HEK293 (cell line): ENCODE measurements at regions not wholly inside any gene's neighbourhood (a gene's known extent, or its start where the extent isn't known, plus 50 kb on each side); places are given as distances from the start of the nearest gene placed in this dataset.

Source experiments
- ZBTB1 ChIP-seq: fragments of 450-650 bp; formaldehyde crosslinking; IDR thresholded peaks from 2 replicates; pipeline ENCODE4 v1.5.1; 2016; ENCODE audit warnings: missing biosample characterization, missing genetic modification characterization
- ZBTB20 ChIP-seq: fragments of 450-650 bp; formaldehyde crosslinking; IDR thresholded peaks from 2 replicates; pipeline ENCODE4 v1.5.1; 2016; ENCODE audit warnings: missing biosample characterization, missing genetic modification characterization
- ZBTB21 ChIP-seq: fragments of 450-650 bp; formaldehyde crosslinking; IDR thresholded peaks from 2 replicates; pipeline ENCODE4 v1.5.1; 2017; ENCODE audit warnings: missing biosample characterization, missing genetic modification characterization
- ZBTB7A ChIP-seq: fragments of 450-650 bp; formaldehyde crosslinking; IDR thresholded peaks from 2 replicates; pipeline ENCODE4 v1.5.1; 2016; ENCODE audit warnings: low read depth, missing biosample characterization, missing genetic modification characterization
- ZNF10 ChIP-seq: fragments of 450-650 bp; formaldehyde crosslinking; IDR thresholded peaks from 2 replicates; pipeline ENCODE4 v1.5.1; 2017; ENCODE audit warnings: missing biosample characterization, missing genetic modification characterization
- ZNF184 ChIP-seq: fragments of 450-650 bp; IDR thresholded peaks from 2 replicates; pipeline ENCODE4 v1.5.1; 2018; ENCODE audit warnings: missing biosample characterization, mild to moderate bottlenecking, missing genetic modification characterization
- ZNF266 ChIP-seq: fragments of 450-650 bp; formaldehyde crosslinking; IDR thresholded peaks from 2 replicates; pipeline ENCODE4 v1.5.1; 2016; ENCODE audit warnings: missing biosample characterization, missing genetic modification characterization, low read depth
- ZNF416 ChIP-seq: fragments of 450-650 bp; formaldehyde crosslinking; IDR thresholded peaks from 2 replicates; pipeline ENCODE4 v1.5.1; 2016; ENCODE audit warnings: missing biosample characterization, missing genetic modification characterization
- ZNF473 ChIP-seq: fragments of 450-650 bp; formaldehyde crosslinking; IDR thresholded peaks from 2 replicates; pipeline ENCODE4 v1.5.1; 2017; ENCODE audit warnings: missing biosample characterization, missing genetic modification characterization
- TF ChIP-seq, protein P1 (sequence below): fragments of 450-650 bp; formaldehyde crosslinking; IDR thresholded peaks from 2 replicates; pipeline ENCODE4 v1.5.1; 2016; ENCODE audit warnings: missing biosample characterization, missing genetic modification characterization
- TF ChIP-seq, protein P2 (sequence below): fragments of 450-650 bp; formaldehyde crosslinking; IDR thresholded peaks from 2 replicates; pipeline ENCODE4 v1.5.1; 2016; ENCODE audit warnings: missing biosample characterization, missing genetic modification characterization, borderline replicate concordance
- TF ChIP-seq, protein P3 (sequence below): fragments of 450-650 bp; IDR thresholded peaks from 2 replicates; pipeline ENCODE4 v1.5.1; 2018; ENCODE audit warnings: missing biosample characterization, missing genetic modification characterization
- TF ChIP-seq, protein P4 (sequence below): fragments of 450-650 bp; formaldehyde crosslinking; IDR thresholded peaks from 2 replicates; pipeline ENCODE4 v1.5.1; 2016; ENCODE audit warnings: missing biosample characterization, missing genetic modification characterization

DNA sequence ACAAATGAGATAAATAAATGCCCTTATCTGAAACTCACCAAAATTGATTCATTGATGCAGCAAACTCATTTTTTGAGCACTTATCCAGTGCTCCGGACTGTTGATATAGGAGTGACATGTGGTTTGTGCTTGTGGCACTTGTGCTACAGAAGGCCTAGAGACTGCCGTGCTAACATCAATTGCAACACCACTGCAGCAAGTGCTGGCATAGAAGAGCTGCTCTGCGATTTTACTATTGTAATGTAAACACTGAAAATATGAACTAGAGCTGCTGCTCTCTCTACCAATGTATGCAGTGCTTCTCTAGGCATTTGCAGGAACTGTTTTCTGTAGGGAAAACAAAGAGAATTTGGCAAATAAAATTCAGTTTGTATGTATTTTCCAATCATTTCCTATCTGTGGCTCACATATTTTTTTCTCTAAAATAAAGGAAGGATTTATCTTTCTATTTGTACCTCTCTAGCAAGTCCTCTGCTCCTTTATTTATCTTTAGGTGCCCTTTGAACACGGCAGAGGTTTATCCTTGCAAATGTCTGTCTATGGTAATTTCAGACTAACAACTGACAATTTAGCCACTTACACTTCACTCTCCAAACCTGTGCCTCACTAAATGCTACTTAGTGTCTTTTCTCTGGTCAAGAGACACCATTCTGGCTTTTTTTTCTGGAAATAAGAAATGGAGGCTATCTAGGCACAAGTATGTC is 409.5 kb upstream of the ADGRL2 start:
- TF ChIP-seq ZBTB20 (tag by site-specific recombination) (no peak), ZBTB1 (tag by site-specific recombination) (no peak), ZBTB7A (no peak), ZNF266 (tag by site-specific recombination) (no peak), ZNF184 (tag by site-specific recombination) (no peak), ZNF416 (tag by site-specific recombination) (no peak), ZNF473 (no peak), ZBTB21 (tag by site-specific recombination) (no peak), ZNF10 (tag by site-specific recombination) (no peak)
- TF ChIP-seq, protein P1, sequence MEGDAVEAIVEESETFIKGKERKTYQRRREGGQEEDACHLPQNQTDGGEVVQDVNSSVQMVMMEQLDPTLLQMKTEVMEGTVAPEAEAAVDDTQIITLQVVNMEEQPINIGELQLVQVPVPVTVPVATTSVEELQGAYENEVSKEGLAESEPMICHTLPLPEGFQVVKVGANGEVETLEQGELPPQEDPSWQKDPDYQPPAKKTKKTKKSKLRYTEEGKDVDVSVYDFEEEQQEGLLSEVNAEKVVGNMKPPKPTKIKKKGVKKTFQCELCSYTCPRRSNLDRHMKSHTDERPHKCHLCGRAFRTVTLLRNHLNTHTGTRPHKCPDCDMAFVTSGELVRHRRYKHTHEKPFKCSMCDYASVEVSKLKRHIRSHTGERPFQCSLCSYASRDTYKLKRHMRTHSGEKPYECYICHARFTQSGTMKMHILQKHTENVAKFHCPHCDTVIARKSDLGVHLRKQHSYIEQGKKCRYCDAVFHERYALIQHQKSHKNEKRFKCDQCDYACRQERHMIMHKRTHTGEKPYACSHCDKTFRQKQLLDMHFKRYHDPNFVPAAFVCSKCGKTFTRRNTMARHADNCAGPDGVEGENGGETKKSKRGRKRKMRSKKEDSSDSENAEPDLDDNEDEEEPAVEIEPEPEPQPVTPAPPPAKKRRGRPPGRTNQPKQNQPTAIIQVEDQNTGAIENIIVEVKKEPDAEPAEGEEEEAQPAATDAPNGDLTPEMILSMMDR (tag by site-specific recombination) = no peak
- TF ChIP-seq, protein P2, sequence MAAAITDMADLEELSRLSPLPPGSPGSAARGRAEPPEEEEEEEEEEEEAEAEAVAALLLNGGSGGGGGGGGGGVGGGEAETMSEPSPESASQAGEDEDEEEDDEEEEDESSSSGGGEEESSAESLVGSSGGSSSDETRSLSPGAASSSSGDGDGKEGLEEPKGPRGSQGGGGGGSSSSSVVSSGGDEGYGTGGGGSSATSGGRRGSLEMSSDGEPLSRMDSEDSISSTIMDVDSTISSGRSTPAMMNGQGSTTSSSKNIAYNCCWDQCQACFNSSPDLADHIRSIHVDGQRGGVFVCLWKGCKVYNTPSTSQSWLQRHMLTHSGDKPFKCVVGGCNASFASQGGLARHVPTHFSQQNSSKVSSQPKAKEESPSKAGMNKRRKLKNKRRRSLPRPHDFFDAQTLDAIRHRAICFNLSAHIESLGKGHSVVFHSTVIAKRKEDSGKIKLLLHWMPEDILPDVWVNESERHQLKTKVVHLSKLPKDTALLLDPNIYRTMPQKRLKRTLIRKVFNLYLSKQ (tag by site-specific recombination) = no peak
- TF ChIP-seq, protein P3, sequence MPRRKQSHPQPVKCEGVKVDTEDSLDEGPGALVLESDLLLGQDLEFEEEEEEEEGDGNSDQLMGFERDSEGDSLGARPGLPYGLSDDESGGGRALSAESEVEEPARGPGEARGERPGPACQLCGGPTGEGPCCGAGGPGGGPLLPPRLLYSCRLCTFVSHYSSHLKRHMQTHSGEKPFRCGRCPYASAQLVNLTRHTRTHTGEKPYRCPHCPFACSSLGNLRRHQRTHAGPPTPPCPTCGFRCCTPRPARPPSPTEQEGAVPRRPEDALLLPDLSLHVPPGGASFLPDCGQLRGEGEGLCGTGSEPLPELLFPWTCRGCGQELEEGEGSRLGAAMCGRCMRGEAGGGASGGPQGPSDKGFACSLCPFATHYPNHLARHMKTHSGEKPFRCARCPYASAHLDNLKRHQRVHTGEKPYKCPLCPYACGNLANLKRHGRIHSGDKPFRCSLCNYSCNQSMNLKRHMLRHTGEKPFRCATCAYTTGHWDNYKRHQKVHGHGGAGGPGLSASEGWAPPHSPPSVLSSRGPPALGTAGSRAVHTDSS (tag by site-specific recombination) = no peak
- TF ChIP-seq, protein P4, sequence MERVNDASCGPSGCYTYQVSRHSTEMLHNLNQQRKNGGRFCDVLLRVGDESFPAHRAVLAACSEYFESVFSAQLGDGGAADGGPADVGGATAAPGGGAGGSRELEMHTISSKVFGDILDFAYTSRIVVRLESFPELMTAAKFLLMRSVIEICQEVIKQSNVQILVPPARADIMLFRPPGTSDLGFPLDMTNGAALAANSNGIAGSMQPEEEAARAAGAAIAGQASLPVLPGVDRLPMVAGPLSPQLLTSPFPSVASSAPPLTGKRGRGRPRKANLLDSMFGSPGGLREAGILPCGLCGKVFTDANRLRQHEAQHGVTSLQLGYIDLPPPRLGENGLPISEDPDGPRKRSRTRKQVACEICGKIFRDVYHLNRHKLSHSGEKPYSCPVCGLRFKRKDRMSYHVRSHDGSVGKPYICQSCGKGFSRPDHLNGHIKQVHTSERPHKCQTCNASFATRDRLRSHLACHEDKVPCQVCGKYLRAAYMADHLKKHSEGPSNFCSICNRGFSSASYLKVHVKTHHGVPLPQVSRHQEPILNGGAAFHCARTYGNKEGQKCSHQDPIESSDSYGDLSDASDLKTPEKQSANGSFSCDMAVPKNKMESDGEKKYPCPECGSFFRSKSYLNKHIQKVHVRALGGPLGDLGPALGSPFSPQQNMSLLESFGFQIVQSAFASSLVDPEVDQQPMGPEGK (tag by site-specific recombination) = no peak
